Endothelial cell of umbilical vein (primary cell): ENCODE measurements at regions not wholly inside any gene's neighbourhood (a gene's known extent, or its start where the extent isn't known, plus 50 kb on each side); places are given as distances from the start of the nearest gene placed in this dataset.

Source experiments
- BruUV-seq: library from RNA; stranded (reverse); fragments of 400-500 nt; replicated peaks from 2 replicates; lab custom pipeline; 2021; lab: Mats Ljungman, UMichigan
- CTCF ChIA-PET: fragments of 300-600, 350-600 bp; sonication (Branson Sonifier 250); formaldehyde crosslinking; loops from one replicate; lab custom pipeline; 2021; ENCODE audit warnings: antibody characterized with exemption, inconsistent platforms; lab: Charles Lee
- POLR2A ChIA-PET: fragments of 300-600, 350-600 bp; sonication (Branson Sonifier 250); formaldehyde crosslinking; loops from one replicate; lab custom pipeline; 2021; ENCODE audit warnings: antibody characterized with exemption, inconsistent platforms; lab: Charles Lee
- DNase-seq: peaks from one replicate; pipeline ENCODE4 v3.0.0-alpha.2; 2011; ENCODE audit warnings: low read depth, low spot score
- FAIRE-seq: peaks from 2 replicates; lab custom pipeline; 2011; peaks lifted over from hg19 to GRCh38; lab: Jason Lieb, UNC
- H2AFZ ChIP-seq: 2 replicates; pipeline ENCODE4 v1.6.0; 2012; ENCODE audit warnings: low read depth, low read length, control low read depth, inconsistent platforms
- H3K27ac ChIP-seq: 2 replicates; pipeline ENCODE4 v1.5.1; 2011; ENCODE audit warnings: low read depth, mild to moderate bottlenecking, control low read depth, low read length, moderate library complexity; ENCODE audit not compliant: insufficient read depth
- H3K27me3 ChIP-seq, 2 experiments: 2 replicates each; pipeline versions ENCODE4 v1.6.0 to v1.6.1; 2011; ENCODE audit warnings: low read length in 2 of 2, mixed read lengths in 1 of 2; ENCODE audit not compliant: control insufficient read depth in 2 of 2, insufficient read depth in 2 of 2
- H3K36me3 ChIP-seq, 2 experiments: 2 replicates in 1 of 2; 3 replicates in 1 of 2; pipeline ENCODE4 v1.5.1; 2011; ENCODE audit warnings: low read length in 2 of 2, mild to moderate bottlenecking in 1 of 2, moderate library complexity in 1 of 2; ENCODE audit not compliant: control insufficient read depth in 2 of 2, insufficient read depth in 2 of 2; ENCODE audit errors: extremely low read depth in 1 of 2
- H3K4me1 ChIP-seq: 3 replicates; pipeline ENCODE4 v1.5.1; 2011; ENCODE audit warnings: mild to moderate bottlenecking, low read length; ENCODE audit not compliant: control insufficient read depth, insufficient read depth; ENCODE audit errors: extremely low read depth
- H3K4me2 ChIP-seq: 2 replicates; pipeline ENCODE4 v1.6.1; 2011; ENCODE audit warnings: low read length, control low read depth, mixed read lengths; ENCODE audit not compliant: insufficient read depth
- H3K4me3 ChIP-seq, 3 experiments: fragments of 200-600 bp in 1 of 3; sonication (generic), shearing (Covaris generic) in 1 of 3; replicated peaks in 1 of 3; 2 replicates each; pipeline ENCODE4 v1.5.1; 2011 to 2016; ENCODE audit warnings: control low read depth in 3 of 3, low read length in 3 of 3, mild to moderate bottlenecking in 2 of 3, inconsistent platforms in 1 of 3, low read depth in 1 of 3, moderate library complexity in 1 of 3; ENCODE audit not compliant: insufficient read depth in 1 of 3
- H3K79me2 ChIP-seq: 2 replicates; pipeline ENCODE4 v1.6.0; 2012; ENCODE audit warnings: low read length, inconsistent platforms; ENCODE audit not compliant: control insufficient read depth, insufficient read depth
- H3K9ac ChIP-seq: replicated peaks from 2 replicates; pipeline ENCODE3; 2011; ENCODE audit warnings: low read length, control low read depth; ENCODE audit not compliant: insufficient read depth; ENCODE audit errors: extremely low read depth
- H3K9me1 ChIP-seq: replicated peaks from 3 replicates; pipeline ENCODE4 v1.6.0; 2011; ENCODE audit warnings: mild to moderate bottlenecking, low read length; ENCODE audit not compliant: control insufficient read depth, insufficient read depth; ENCODE audit errors: extremely low read depth
- H3K9me3 ChIP-seq: replicated peaks from 2 replicates; pipeline ENCODE4 v1.5.1; 2012; ENCODE audit warnings: low read length, inconsistent platforms; ENCODE audit not compliant: control insufficient read depth, insufficient read depth
- H4K20me1 ChIP-seq: replicated peaks from 2 replicates; pipeline ENCODE3; 2011; ENCODE audit warnings: mild to moderate bottlenecking, low read length; ENCODE audit not compliant: control insufficient read depth, insufficient read depth; ENCODE audit errors: extremely low read depth
- CTCF ChIP-seq, 2 donors: IDR thresholded peaks; 1 replicate in 1 of 2; 2 replicates in 1 of 2; pipeline ENCODE4 v1.5.1; 2011; ENCODE audit warnings: low read length in 2 of 2, mild to moderate bottlenecking in 2 of 2, moderate library complexity in 2 of 2, control low read depth in 1 of 2, inconsistent platforms in 1 of 2, low read depth in 1 of 2; ENCODE audit not compliant: insufficient read depth in 1 of 2; ENCODE audit errors: extremely low read depth in 1 of 2
- EZH2 ChIP-seq: IDR thresholded peaks from 2 replicates; pipeline ENCODE4 v1.6.1; 2012; ENCODE audit warnings: borderline replicate concordance, low read depth, mild to moderate bottlenecking, moderate library complexity, low read length, inconsistent platforms; ENCODE audit not compliant: severe bottlenecking
- FOS ChIP-seq: IDR thresholded peaks from 2 replicates; pipeline ENCODE4 v1.6.1; 2011; ENCODE audit warnings: mild to moderate bottlenecking, low read length, moderate library complexity, borderline replicate concordance; ENCODE audit not compliant: insufficient read depth
- GATA2 ChIP-seq: IDR thresholded peaks from 2 replicates; pipeline ENCODE4 v1.7.0; 2011; ENCODE audit warnings: low read depth, mild to moderate bottlenecking, moderate library complexity, mixed read lengths, low read length; ENCODE audit not compliant: insufficient read length, insufficient read depth
- JUN ChIP-seq: IDR thresholded peaks from 2 replicates; pipeline ENCODE4 v1.6.1; 2011; ENCODE audit warnings: borderline replicate concordance, low read depth; ENCODE audit not compliant: insufficient read length, insufficient read depth
- MAX ChIP-seq: IDR thresholded peaks from 2 replicates; pipeline ENCODE4 v1.6.1; 2011; ENCODE audit not compliant: insufficient read depth, insufficient read length
- MYC ChIP-seq: IDR thresholded peaks from one replicate; pipeline ENCODE4 v1.6.1; 2011; ENCODE audit warnings: mild to moderate bottlenecking, low read depth, low read length
- POLR2A ChIP-seq: IDR thresholded peaks from 2 replicates; pipeline ENCODE4 v1.6.1; 2012; ENCODE audit warnings: low read depth, mild to moderate bottlenecking, control low read depth, low read length
- POLR2AphosphoS5 ChIP-seq: IDR thresholded peaks from 2 replicates; pipeline ENCODE4 v1.6.1; 2012; ENCODE audit warnings: low read depth, mild to moderate bottlenecking, control low read depth, low read length, moderate library complexity; ENCODE audit not compliant: insufficient read depth
- dilution Hi-C: fragments of 300-500 bp; cut with MboI; formaldehyde crosslinking; loops from one replicate; pipeline ENCODE4 v1.15.0; 2019; ENCODE audit warnings: low sequenced_read_pairs; ENCODE audit not compliant: extremely low pct_ligation_motif_present
- intact Hi-C: fragments of 100-400 bp; cut with micrococcal nuclease; formaldehyde crosslinking; loops from one replicate; pipeline ENCODE4 v1.10.0; 2022

- Histone ChIP-seq H3K27ac (no peak overlapping the region), H3K9me3 (no peaks in the 10 kb centered on the region), H3K4me2 (no peak overlapping the region), H3K79me2 (no peaks in the 10 kb centered on the region), H3K36me3 (no peaks in the 10 kb centered on the region), H3K27me3 (no peaks in the 10 kb centered on the region), H3K4me1 (peaks cover 5% of the 10 kb centered on the region), H3K4me3 (no peak overlapping the region), H3K9me1 (no peaks in the 10 kb centered on the region), H4K20me1 (no peaks in the 10 kb centered on the region), H3K9ac (no peak overlapping the region), H2AFZ (no peak overlapping the region)
- intact Hi-C loops: no loop called here
- dilution Hi-C loops: no loop called here
- POLR2A ChIA-PET: no interaction called here
- no peak for DNase-seq
- no peak for TF ChIP-seq EZH2
- no peak for TF ChIP-seq FOS
- no peak for TF ChIP-seq MAX
- TF ChIP-seq GATA2: no peak
- TF ChIP-seq POLR2AphosphoS5: no peak
- no peak for TF ChIP-seq POLR2A
- TF ChIP-seq JUN: no peak
- TF ChIP-seq CTCF (IDR thresholded peaks at IDR 0.05; ENCODE audit: extremely low read depth in 1 of 2, insufficient read depth in 1 of 2, low read depth in 1 of 2, low read length in 2 of 2): no peak
- TF ChIP-seq MYC: no peak
- FAIRE-seq: no peak
- no TSS peak for BruUV-seq
- CTCF ChIA-PET: interaction anchor here (1.5 to 1.7 kb wide), 2 partner anchors 14 to 1063 kb away, joined by 3 to 5 read pairs; no protein-coding TSS in a partner anchor
Observed at GRCh38 chr1:79902418-79902817, 895.9 kb upstream of the ADGRL4 start.
